ENCODE measurements at regions not wholly inside any gene's neighbourhood (a gene's known extent, or its start where the extent isn't known, plus 50 kb on each side); places are given as distances from the start of the nearest gene placed in this dataset.

GRCh38 chr2:163351143-163351542 is 384.7 kb downstream of the FIGN start:
- TF ChIP-seq POLR2A (IDR thresholded peaks at IDR 0.05) = no peak
- TF ChIP-seq, protein P1, sequence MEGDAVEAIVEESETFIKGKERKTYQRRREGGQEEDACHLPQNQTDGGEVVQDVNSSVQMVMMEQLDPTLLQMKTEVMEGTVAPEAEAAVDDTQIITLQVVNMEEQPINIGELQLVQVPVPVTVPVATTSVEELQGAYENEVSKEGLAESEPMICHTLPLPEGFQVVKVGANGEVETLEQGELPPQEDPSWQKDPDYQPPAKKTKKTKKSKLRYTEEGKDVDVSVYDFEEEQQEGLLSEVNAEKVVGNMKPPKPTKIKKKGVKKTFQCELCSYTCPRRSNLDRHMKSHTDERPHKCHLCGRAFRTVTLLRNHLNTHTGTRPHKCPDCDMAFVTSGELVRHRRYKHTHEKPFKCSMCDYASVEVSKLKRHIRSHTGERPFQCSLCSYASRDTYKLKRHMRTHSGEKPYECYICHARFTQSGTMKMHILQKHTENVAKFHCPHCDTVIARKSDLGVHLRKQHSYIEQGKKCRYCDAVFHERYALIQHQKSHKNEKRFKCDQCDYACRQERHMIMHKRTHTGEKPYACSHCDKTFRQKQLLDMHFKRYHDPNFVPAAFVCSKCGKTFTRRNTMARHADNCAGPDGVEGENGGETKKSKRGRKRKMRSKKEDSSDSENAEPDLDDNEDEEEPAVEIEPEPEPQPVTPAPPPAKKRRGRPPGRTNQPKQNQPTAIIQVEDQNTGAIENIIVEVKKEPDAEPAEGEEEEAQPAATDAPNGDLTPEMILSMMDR (IDR thresholded peaks at IDR 0.05 in 4 of 5, conservative IDR thresholded peaks at IDR 0.05 in 1 of 5) = no peak
